GDM1 (cell line): ENCODE measurements at regions not wholly inside any gene's neighbourhood (a gene's known extent, or its start where the extent isn't known, plus 50 kb on each side); places are given as distances from the start of the nearest gene placed in this dataset.

Experiments used
- DNase-seq: peaks from one replicate; lab custom pipeline; 2025; lab: John Stamatoyannopoulos, UW

DNA sequence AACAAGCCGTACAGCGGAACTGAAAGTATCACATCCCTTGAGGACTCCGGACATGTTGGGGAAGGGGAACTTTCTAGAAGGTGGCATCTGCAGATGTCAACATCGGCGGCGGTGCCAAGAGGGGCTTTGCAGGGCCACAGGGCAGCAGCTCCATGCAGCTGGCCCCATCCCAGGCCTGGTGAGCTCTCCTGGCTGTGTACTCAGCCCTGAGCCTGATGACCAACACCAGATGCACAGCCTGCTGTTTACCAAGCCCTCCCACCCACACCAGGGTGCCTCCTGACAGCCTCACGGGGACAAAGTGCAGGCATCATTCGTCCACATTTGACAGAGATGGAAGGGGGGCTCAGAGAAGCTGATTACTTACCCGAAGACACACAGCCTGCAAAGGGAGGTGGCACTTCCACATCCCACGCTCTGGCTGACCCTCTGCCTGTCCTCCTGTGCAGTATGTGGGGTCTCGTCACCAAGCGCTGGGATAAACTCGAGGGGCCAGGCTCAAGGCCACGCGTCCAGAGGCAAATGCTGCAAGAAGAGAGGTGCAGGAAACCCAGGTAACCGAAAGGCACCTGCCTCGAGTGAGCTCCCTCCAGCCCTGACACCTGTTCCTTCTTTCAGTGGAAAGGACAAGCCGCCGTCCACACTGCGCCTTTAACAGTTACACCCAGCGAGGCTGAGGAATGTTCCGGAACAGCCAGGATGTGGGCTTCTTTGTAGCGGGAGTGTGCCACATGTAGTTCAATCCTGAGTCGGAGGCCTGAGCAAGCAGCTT is 69.0 kb upstream of the ASAP2 start:
- DNase-seq: no peak

DNA sequence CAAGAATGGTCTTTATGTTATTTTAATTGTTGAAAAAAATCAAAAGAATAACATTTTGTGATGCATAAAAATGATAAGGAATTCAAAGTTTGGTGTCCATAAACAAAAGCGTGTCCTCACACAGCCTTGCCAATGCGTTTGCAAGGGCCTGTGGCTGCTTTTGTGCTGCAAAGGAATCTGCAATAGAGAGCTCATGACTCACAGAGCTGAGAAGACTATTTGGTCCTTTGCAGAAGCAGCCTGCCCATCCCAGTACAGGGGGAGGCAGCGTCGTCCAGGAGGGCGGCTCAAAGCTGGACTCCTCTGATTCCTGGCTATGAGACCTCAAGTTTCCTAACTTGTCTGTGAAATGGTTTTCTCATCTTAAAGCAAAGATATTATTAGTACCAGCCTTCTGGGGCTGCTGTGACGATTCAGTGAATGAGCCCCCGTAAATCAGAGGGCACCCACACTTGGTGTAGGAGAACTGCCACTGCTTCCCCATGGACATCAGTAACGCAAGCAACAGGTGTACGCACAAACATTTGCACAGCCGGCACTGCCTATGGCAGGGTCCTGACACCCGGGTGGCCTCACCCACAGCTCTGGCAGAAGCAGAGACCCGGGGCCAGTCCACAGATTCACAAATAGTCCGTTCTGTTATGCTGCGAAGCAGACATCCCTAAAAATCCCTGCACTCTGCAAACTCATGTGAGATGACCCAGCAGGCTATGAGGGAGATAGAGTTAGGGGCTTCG is 70.6 kb upstream of the ASAP2 start:
- DNase-seq: no peak

DNA sequence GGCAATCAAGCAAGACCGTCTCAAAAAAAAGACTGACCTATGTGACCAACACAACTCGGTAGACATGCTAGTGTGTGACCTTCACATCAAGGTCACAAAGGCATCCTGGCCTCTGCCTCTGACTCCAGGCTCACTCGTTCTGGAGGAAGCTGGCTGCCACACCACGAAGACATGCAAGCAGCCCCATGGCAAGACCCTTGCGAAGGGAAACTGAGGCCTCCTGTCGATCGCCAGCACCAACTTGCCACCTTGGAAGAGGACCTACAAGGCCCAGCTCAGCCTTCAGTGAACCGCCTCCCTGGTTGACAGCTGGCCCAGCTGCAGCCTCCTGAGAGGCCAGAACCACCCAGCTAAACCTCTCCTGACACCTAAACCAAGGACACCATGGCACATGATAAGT is 79.3 kb upstream of the ASAP2 start:
- DNase-seq: no peak

DNA sequence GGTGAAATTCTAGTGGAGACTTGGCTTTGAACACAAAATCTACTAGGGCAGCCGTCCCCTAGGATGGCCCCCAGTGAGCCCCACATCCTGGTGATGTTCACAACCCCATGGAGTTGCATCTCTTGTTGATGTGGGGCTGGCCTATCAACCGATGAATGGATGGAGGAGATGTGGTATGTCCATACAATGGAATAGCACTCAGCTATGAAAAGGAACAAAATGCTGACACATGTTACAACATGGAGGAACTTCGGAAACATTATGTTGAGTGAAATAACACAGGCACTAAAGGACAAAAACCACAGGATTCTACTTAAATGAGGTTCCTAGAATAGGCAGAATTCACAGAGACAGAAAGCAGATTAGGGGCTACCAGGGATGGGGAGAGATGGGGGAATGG is 80.1 kb upstream of the ASAP2 start:
- DNase-seq: no peak

DNA sequence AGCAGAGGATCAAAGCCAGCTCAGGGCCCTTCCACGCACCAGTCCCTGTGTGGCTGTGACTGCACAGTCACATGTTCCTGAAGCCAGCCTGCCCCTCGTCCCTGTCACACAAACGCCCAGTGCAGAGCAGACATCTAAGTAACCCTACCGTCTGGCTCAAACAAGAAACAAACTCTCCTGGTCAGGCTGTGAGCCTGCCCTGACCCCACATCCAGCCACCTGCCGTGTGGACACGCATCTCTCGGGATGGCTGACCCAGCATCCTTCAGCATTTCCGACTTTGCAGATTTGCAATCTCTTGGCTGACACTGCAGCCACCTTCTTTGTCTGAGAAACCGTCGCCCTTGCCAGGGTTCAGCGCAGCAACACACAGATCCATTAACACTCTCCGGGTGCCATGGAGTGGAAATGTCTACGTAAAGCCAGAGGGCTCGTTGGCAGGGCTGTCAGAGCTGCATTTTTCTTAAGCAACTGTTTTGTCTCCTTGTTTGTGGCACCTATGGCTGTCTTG is 82.3 kb upstream of the ASAP2 start:
- DNase-seq: no peak

DNA sequence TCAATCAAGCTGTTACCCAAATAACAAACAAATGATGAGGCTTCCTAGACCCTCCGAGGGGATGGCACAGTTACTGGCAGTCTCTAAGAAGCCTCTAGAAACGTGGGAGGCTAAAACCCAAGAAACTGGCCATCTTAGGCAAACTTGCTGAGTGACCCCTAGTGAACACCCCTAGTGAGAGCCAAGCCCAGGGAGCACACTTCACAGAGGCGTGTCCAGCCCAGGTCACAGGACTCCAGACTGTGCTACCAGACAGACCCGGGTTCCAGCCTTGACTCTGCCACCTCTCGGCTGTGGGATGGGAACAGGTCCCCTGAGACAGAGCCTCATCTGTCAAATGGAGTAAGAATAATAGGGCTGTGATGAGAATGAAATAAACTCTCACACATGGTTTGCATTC is 83.5 kb upstream of the ASAP2 start:
- no peak for DNase-seq

DNA sequence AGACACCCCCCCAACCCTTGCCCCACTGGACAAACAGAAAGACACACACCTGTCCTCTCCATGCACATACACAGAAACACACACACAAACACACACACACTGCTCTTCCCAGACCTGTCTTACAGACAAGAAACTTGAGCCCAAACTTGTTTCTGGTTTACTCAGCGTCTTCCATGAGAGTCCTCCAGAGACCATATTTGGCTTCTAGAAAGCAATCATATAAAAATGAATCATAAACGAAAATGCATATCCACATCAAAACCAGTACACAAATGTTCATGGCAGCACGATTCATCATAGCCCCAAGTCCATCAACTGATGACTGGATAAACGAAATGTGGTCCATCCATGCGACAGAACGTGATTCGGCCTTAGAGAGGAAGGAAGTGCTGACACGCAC is 84.2 kb upstream of the ASAP2 start:
- DNase-seq: no peak

DNA sequence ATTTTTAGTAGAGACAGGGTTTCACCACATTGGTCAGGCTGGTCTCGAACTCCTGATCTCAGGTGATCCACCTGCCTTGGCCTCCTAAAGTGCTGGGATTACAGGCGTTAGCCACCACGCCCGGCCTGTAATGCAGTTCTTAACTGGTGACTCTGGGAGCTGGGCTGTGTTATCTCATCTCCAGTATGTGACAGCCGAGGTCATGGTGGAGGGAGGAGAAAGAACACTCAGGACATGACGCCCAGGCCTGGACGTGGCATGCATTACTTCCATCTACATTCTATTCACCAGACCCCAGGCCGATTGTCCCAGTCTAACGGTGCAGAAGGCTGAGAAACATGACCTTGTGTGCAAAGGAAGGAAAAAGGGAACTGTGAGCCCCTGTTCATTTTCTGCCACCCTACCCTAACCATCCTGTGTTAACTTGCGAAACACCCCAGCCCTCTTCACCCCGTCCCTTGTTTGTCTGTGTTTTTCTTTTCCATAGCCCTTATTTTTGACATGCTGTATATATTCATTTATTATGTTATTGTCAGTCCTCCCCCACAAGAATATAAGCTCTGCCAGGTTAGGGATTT is 88.1 kb upstream of the ASAP2 start:
- DNase-seq: no peak

DNA sequence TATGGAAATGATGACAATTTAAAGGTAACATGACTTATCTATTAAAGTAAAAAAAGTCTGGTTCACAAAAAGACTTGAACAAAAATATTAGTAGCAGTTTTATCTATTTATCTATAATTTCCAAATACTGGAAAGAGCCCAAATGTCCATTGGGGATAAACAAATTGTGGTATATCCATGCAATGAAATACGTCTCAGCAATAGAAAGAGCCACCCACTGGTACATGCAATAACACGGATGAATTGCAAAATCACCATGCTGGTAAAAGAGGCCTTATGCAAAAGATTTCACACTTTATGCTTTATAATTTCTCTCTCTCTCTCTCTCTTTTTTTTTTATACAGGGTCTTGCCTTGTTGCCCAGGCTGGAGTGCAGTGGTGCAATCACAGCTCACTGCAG is 91.4 kb upstream of the ASAP2 start:
- no peak for DNase-seq

DNA sequence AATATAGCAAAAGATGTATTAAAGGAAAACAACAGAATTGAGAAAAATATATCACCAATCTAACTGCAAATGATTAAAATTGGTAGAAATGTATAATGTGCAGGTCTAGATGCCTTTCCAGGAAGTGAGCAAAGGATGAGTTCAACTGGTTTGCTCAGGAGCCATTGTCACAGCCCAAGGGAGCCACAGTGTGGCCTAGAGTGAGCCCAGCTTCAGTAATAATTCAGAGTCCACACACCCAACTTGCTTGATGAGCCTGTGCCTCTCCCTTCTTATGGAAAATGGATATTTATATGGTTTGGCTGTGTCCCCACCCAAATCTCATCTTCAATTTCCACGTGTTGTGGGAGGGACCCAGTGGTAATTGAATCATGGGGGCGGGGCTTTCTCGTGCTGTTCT is 92.2 kb upstream of the ASAP2 start:
- DNase-seq: no peak

DNA sequence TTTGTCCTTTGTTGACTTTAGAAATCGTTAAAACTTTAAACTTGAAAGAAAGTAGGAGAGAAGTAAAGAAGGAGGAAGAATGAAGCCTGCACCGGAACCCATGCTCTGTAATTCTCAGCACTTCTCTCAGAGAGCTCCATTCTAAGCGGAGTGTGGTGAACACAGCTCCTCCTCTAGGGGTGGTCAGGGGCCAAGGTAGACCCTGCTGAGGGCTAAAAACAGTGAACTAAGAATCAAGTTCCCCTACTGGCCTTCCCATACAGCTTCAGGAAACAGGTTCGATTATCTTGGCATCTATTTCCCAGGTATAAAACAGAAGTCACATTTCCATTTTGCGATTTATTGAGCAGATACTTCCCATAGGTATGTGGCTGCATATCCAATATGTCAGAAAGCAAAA is 92.7 kb upstream of the ASAP2 start:
- DNase-seq: no peak

DNA sequence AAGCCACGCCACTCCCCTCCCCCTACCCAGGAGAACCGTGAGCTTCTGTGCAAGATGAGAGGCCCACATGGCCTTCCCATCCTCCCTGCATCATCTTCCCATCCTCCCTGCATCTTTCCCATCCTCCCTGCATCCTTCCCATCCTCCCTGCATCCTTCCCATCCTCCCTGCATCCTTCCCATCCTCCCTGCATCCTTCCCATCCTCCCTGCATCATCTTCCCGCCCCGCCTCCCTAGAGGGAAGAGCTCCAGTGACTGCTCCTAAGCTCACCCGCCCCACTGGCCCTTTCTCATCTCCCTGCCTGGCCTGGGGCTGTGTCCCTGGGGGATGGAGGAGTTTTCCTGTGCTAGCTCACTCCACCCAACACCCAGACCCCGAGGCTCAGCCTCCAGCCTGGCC is 93.3 kb upstream of the ASAP2 start:
- no peak for DNase-seq

DNA sequence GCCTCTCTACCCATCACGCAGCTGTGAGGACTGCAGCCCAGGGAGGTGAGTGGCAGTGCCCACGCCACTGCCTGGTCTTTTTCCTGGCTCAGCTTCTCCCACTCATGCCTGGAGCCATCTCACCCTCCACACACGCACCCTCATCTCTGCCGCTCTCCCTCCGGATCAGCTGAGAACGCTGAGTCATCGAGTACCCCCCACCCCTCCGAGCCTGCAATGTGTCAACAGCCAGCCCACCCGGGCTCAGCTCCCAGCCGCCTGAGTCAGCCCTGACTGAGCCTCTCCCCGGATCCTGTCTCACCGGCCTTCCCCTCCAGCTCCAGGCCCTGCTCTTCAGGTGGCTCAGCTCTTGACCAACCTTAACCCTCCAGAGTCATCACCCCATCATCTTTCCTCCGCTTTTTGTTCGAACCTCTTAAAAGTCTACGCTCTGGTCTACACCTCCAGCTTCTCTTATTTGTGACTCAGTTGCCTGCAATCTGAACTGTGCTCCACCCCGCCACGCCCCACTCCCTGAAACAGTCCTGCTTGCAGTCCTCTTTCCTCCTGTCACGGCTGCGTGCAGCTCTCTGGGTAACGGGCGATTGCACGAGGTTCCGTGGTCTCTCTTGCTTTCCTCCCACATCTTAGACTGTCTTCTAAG is 94.4 kb upstream of the ASAP2 start:
- no peak for DNase-seq

DNA sequence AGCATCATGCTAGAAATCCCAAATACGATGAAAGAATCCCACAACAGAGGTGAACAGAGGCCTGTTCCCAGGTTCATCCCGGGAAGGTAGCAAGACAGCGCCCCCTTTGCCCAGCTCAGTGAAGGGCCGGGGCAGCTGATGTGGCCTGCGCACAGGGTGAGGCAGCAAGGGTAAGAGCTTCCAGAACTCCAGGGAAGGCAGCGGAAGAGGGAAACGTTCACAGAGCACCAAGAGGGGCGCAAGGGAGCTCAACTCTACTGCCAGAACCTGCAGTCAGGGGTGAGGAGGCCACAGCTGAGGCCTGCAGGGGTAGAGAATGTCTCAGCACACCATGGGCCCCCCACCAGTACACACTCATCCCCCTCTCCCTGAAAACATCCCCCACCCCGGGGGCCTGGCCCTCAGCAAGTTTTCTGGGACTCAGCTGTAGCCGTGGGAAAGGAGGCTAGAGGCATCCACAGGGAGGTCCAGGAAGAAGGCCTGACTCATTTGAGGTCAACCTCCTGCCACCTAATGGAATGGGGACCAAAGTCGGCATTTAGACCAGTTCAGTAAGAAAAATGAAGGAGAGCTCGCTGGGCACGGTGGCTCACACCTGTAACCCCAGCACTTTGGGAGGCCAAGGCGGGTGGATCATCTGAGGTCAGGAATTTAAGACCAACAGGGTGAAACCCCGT is 95.6 kb upstream of the ASAP2 start:
- DNase-seq: no peak

DNA sequence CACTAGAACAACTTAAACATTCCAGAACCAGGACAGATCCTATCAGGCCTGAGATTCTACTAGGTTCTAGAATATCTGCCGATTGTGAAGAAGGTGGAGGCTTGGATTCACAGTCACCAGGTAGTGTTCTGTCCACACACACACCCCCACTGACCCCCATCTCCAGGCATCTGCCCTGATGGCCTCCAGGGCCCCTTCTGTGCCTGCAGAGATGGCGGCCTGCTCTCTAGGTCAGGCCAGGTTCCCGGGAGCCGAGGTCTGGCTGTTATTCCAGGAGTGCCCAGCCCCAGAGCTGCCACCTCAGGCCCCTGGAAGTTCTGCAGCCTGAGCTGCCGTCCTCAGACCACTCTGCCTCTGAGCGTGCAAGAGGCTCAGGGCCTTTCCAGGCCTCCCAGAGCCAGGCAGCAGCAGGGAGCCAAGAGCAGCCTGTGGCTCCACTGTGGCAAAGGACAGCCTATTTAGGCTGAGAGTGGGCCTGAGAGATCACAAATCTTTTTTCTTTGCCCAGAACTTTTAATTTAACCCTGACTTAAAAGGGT is 96.2 kb upstream of the ASAP2 start:
- no peak for DNase-seq

DNA sequence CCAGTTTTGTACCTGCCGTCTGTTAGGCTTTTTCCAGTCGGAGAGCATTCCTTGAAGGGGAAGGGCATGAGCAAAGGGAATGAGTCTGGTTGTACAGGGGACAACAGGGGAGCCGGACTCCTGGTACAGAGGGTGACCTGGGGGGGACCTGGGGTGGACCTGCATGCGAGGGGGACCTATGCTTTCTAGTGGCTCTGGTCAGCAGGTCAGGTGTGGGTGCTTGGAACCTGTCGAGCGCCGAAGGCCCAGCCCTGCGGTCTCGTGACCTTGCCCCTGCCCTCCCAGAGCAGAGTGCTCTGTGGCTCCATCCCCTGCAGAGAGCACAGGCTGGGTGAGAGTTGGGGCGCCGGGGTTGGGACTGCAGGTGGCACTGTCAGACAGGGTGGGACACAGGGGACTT is 96.7 kb upstream of the ASAP2 start:
- DNase-seq: no peak

DNA sequence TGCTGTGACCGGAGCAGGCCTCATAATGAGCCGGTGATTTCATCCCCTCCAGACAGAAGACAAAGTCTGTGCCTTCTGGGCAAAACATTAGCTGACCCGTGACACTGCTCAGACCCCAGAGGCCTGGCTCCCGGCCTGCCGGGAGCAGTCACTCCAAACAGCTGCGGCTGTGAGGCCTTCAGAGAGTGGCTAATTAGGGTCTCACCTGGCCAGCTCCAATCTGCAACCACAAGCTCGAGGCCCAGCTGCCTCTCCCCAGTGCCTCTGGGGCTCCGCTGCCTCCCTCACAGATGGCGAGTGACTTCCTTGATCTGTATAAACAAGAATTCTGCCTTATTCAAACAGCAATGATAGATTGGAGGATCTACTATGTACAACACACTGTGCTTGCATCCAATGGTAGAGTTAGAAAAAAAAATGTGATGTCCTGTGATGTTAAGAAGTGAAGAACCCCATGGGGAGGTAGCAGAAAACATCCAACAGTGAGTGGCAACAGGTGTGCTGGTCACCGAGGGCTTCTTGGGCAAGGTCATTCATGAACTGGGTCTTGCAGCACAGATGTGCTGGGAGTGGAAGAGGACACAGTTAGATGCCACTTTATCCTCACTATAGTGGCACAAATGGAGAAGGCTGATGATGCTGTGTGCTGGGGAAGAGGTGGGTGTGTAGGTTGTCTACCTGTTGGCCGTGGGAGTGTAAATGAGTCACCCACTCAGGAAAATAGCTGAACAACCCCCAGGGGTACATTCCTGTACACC is 98.2 kb upstream of the ASAP2 start:
- DNase-seq: no peak

DNA sequence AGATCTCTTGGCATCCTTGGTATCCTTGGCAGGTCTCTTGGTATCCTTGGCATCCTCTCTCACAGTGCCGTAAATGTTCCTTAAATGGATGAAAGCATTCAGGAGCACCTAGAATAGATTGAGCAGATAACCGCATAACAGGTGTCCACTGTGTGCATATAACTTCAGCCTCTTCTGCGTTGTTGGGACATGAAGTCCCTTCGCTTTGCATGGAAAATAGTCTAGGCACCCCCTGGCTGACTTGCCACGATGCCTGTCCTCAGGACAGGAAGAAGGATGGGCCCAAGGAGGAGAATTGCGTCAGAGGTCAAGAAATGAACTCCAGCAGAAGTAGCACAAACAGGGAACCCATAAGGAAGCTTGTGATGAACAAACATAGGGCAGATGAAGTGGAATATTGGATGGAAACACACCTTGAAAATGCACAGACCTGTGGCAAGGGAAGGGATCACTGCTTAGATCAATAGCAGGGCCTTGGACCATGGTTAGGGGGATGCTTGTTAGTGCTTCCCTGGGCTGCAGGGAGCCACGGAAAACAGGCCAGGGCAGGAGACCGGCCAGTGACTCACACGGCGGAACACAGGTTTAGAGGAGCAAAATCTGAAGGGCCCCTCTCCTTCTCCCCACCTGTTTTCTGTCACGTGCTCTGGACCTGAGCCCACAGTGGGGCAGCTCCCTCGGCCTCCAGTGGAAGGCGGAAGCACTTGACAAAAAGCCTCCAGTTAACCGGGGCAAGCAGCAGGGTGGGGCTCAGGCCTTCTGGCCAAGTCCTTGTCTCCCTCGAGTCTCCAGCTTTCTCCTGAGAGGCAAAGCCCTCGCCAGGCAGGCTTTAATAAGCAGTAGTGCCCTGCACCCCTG is 99.2 kb upstream of the ASAP2 start:
- no peak for DNase-seq

DNA sequence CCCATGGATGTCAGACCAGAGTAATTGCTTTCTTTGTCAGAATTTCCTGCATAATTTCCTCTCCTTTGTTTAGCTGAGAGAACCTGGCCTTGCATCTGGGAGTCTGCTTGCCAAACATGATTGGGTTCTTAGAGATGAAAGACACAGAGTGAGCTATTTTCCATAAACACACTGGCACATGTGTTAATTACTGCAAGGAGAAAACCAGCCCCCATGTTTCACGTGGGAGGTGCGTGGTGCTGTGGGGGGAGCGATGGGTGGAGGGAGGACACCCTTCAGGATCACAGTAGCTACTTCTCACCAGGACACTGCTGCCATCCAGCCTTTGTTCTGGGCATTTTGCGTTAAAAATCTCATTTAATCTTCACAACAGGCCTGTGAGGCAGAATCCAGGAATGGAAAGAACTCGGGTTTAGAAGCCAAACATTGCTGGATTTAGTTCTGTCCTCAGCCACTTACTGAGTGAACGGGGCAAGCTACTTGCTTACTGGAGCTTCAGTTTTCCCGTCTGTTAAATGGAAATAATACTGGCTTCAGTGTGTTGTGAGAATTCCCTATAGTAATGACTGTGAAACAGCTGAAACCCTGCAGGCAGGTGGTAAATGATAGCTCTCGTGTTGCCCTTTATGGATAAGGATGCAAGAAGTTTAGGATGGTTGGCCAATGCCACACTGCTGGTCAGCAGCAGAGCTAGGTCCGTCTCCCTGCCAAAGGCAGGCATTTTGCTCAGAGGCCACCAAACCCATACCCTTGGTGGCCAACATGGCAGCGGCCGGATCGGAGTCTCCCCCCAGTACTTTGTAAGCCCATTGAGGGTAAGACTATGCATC is 100.1 kb upstream of the ASAP2 start:
- DNase-seq: no peak
